ENCODE measurements at regions not wholly inside any gene's neighbourhood (a gene's known extent, or its start where the extent isn't known, plus 50 kb on each side); places are given as distances from the start of the nearest gene placed in this dataset.
A peak's percentile ranks its signal among the peaks of the same experiment; 100 is the strongest.

- DNase-seq (ENCODE audit: low spot score): no peak
- TF ChIP-seq, protein P1, sequence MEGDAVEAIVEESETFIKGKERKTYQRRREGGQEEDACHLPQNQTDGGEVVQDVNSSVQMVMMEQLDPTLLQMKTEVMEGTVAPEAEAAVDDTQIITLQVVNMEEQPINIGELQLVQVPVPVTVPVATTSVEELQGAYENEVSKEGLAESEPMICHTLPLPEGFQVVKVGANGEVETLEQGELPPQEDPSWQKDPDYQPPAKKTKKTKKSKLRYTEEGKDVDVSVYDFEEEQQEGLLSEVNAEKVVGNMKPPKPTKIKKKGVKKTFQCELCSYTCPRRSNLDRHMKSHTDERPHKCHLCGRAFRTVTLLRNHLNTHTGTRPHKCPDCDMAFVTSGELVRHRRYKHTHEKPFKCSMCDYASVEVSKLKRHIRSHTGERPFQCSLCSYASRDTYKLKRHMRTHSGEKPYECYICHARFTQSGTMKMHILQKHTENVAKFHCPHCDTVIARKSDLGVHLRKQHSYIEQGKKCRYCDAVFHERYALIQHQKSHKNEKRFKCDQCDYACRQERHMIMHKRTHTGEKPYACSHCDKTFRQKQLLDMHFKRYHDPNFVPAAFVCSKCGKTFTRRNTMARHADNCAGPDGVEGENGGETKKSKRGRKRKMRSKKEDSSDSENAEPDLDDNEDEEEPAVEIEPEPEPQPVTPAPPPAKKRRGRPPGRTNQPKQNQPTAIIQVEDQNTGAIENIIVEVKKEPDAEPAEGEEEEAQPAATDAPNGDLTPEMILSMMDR (IDR thresholded peaks at IDR 0.05; ENCODE audit: extremely low read depth, missing control alignments): no peak
Observed at GRCh38 chr1:79785964-79786363, 779.4 kb upstream of the ADGRL4 start.

DNA sequence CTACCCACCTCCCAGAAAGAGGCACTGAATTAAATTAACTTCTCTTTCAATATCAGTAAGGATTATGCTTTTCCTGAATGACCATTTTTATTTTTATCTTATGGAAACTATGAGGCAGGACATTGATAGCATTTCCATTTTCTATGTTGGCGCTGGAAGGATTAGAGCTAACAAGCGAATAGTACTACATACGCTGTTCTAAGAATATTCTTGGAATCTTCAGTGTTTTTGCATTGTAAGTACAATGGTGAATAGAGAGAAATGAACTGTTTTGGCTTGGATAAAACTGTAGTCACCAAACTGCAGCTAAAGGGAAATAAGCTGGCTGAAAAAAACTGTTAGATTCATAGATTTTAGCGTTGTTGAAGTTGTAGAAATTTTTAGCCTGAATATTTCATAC lies 779.0 kb upstream of the ADGRL4 start:
- TF ChIP-seq, protein P1 (IDR thresholded peaks at IDR 0.05; ENCODE audit: extremely low read depth, missing control alignments): no peak
- no peak for DNase-seq (ENCODE audit: low spot score)

DNA sequence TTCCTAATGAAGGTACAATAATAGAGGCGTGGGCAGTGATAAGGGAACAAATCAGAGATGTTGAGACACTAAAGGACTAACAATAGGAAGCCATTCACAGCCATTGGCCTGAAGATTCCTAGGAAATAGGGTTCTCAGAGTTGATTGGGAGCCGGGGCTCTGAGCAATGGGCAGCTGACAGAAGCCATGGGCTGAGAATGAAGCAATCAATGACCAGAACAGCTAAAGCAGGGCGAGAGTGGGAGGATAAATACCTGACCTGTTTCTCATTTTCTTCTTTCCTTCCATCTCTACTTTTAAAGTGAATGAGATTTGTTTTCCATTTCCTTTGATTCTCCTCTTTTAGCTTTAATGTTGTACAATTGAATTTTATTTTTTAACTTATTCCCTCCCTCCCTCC lies 774.7 kb upstream of the ADGRL4 start:
- DNase-seq (ENCODE audit: low spot score): no peak
- TF ChIP-seq, protein P1 (IDR thresholded peaks at IDR 0.05; ENCODE audit: extremely low read depth, missing control alignments): no peak

DNA sequence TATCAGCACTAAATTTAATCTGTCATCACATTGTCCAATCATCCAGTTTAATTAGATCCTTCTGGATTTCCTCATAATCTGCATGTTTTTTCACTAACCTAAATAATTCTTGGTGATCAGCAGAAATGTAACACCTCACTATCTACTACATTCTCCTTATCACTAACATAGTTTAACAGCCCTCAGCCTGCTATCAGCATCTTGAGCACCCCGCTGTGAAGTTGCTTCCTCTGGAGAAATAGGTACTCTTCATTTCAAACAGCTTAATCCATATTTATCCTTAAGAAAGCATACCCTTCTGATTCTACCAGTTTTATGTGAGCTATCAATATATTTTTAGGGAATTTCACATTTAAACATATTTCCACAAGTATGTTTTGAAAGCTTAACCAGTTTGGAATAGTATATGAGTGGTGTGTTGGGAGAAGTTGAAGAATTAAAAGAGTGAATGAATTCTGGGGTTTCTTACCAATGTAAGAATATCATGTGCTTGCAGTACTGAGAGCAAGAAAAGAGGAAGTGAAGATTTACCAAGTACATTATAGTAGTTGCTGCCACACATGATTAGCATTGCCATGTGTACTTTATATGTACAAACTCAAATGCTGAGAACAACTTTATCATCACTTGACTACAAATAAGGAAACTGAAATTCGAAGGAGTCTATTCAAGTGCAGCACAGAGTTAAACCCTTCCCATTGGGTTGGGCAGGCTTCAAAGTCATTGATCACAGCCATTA lies 771.1 kb upstream of the ADGRL4 start:
- TF ChIP-seq, protein P1 (IDR thresholded peaks at IDR 0.05; ENCODE audit: extremely low read depth, missing control alignments): no peak
- DNase-seq (ENCODE audit: low spot score): peak; percentile 16

GRCh38 chr1:79775402-79775801 lies 768.9 kb upstream of the ADGRL4 start:
- TF ChIP-seq, protein P1 (IDR thresholded peaks at IDR 0.05; ENCODE audit: extremely low read depth, missing control alignments): no peak
- DNase-seq (ENCODE audit: low spot score): no peak

DNA sequence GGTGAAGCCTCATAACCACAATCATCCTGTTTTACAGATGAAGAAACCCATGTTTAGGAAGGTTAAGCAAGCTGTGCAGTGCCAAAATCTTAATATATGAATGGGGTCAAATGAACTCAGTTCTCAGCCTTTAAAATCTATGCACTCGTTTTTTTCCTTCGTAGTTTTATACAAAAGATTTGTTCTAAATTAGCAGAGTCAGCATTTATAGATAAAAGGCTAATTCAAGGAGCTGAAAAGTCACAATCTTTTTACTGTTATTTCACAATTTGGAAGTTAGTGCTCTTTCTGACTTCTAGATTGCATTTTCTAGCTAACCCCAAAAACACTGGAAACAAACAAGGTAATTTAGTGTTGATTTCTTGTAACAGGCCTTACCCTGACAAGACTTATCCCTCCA lies 766.9 kb upstream of the ADGRL4 start:
- no peak for DNase-seq (ENCODE audit: low spot score)
- TF ChIP-seq, protein P1 (IDR thresholded peaks at IDR 0.05; ENCODE audit: extremely low read depth, missing control alignments): no peak

GRCh38 chr1:79762461-79762860 lies 755.9 kb upstream of the ADGRL4 start:
- DNase-seq (ENCODE audit: low spot score): no peak
- TF ChIP-seq, protein P1 (IDR thresholded peaks at IDR 0.05; ENCODE audit: extremely low read depth, missing control alignments): no peak
